ENCODE measurements at regions not wholly inside any gene's neighbourhood (a gene's known extent, or its start where the extent isn't known, plus 50 kb on each side); places are given as distances from the start of the nearest gene placed in this dataset.

DNA sequence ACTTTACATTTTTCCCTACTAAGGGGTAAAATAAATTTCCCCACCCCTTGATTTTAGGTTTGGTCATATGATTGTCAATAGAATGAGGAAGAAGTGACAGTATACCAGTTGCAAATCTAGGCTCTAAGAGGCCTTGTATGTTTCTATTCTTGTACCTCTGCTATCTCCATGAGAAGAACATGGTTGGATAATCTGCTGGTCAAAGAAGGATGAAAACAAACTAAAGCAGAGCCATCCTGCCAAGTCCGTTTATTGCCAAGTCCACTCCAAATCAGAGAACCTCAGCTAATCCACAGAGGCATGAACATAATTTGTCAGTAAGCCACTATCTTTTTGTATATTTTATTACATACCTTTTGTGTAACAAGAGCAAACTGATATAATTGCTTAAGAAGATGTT is 98.0 kb downstream of the CRPPA start:
- TF ChIP-seq, protein P1, sequence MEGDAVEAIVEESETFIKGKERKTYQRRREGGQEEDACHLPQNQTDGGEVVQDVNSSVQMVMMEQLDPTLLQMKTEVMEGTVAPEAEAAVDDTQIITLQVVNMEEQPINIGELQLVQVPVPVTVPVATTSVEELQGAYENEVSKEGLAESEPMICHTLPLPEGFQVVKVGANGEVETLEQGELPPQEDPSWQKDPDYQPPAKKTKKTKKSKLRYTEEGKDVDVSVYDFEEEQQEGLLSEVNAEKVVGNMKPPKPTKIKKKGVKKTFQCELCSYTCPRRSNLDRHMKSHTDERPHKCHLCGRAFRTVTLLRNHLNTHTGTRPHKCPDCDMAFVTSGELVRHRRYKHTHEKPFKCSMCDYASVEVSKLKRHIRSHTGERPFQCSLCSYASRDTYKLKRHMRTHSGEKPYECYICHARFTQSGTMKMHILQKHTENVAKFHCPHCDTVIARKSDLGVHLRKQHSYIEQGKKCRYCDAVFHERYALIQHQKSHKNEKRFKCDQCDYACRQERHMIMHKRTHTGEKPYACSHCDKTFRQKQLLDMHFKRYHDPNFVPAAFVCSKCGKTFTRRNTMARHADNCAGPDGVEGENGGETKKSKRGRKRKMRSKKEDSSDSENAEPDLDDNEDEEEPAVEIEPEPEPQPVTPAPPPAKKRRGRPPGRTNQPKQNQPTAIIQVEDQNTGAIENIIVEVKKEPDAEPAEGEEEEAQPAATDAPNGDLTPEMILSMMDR (IDR thresholded peaks at IDR 0.05) = no peak
- TF ChIP-seq POLR2A (IDR thresholded peaks at IDR 0.05) = no peak
